Tibial artery (tissue), 4 donors: ENCODE measurements at regions not wholly inside any gene's neighbourhood (a gene's known extent, or its start where the extent isn't known, plus 50 kb on each side); places are given as distances from the start of the nearest gene placed in this dataset.
"Not testable (repeated sequence)": the region's sequence is repeated elsewhere in the genome, so short reads cannot be mapped to it uniquely, and the experiment has no call there.

ENCODE experiments used
- DNase-seq, 2 donors: peaks; one replicate each; pipeline ENCODE4 v3.0.0-alpha.2; 2019
- H3K27ac ChIP-seq, 2 donors: fragments of 200-600 bp; sonication (generic) in 1 of 2; 1 replicate in 1 of 2; 2 replicates in 1 of 2; pipeline ENCODE4 v1.5.1; 2018 to 2019; ENCODE audit warnings: mild to moderate bottlenecking in 1 of 2
- H3K27me3 ChIP-seq, 2 donors: fragments of 200-600 bp; sonication (generic) in 1 of 2; one replicate each; pipeline versions ENCODE4 v1.5.1 to v1.6.0; 2016 to 2019
- H3K36me3 ChIP-seq, 3 donors: fragments of 200-600 bp; sonication (generic) in 2 of 3; one replicate each; pipeline ENCODE4 v1.5.1; 2016 to 2019; ENCODE audit warnings: mild to moderate bottlenecking in 2 of 3
- H3K4me1 ChIP-seq, 4 donors: fragments of 200-600 bp; sonication (generic) in 2 of 4; 1 replicate in 3 of 4; 2 replicates in 1 of 4; pipeline ENCODE4 v1.5.1; 2016 to 2019
- H3K4me3 ChIP-seq, 2 donors: fragments of 200-600 bp; sonication (generic) in 1 of 2; 1 replicate in 1 of 2; 2 replicates in 1 of 2; pipeline ENCODE4 v1.5.1; 2018 to 2019; ENCODE audit warnings: mild to moderate bottlenecking in 2 of 2
- H3K9me3 ChIP-seq, 3 donors: fragments of 200-600 bp; sonication (generic) in 1 of 3; one replicate each; pipeline ENCODE4 v1.5.1; 2016 to 2019
- CTCF ChIP-seq, 2 experiments: fragments of 200-600 bp in 1 of 2; fragments of 450-650 bp in 1 of 2; IDR thresholded peaks; one replicate each; pipeline ENCODE4 v1.5.1; 2017 to 2019; ENCODE audit warnings: antibody characterized with exemption in 2 of 2, mild to moderate bottlenecking in 1 of 2, moderate library complexity in 1 of 2
- intact Hi-C: fragments of 100-400 bp; cut with DNase I; formaldehyde crosslinking; loops from one replicate; pipeline ENCODE4 v1.15.0; 2023; ENCODE audit warnings: low total_unique reads

- DNase-seq, result no peak
- intact Hi-C loops, result no loop called here
- Histone ChIP-seq H3K36me3 (no peaks in the 10 kb centered on the region), H3K4me1 (no peaks in the 10 kb centered on the region), H3K27ac (no peak overlapping the region), H3K4me3 (no peak overlapping the region), H3K27me3 (no peaks in the 10 kb centered on the region), H3K9me3 (no peaks in the 10 kb centered on the region)
- no peak for TF ChIP-seq CTCF (IDR thresholded peaks at IDR 0.05)
Observed at GRCh38 chr9:15068261-15068660, 158.0 kb upstream of the FREM1 start.

GRCh38 chr9:15059003-15059402, 148.8 kb upstream of the FREM1 start:
- H3K36me3 ChIP-seq, result no peaks in the 10 kb centered on the region
- intact Hi-C loops, result no loop called here
- no peak overlapping the region for H3K27ac ChIP-seq
- no peak overlapping the region for H3K4me3 ChIP-seq
- TF ChIP-seq CTCF (IDR thresholded peaks at IDR 0.05), result no peak
- H3K4me1 ChIP-seq, result no peaks in the 10 kb centered on the region
- H3K27me3 ChIP-seq, result no peaks in the 10 kb centered on the region
- no peaks in the 10 kb centered on the region for H3K9me3 ChIP-seq
- DNase-seq, result no peak

GRCh38 chr9:15058236-15058635, 148.0 kb upstream of the FREM1 start:
- no peaks in the 10 kb centered on the region for H3K4me1 ChIP-seq
- no peak for TF ChIP-seq CTCF (IDR thresholded peaks at IDR 0.05)
- intact Hi-C loops, result no loop called here

GRCh38 chr9:15055284-15055683, 145.1 kb upstream of the FREM1 start:
- DNase-seq, H3K4me1 ChIP-seq, H3K9me3 ChIP-seq, H3K4me3 ChIP-seq, H3K27ac ChIP-seq, H3K27me3 ChIP-seq, H3K36me3 ChIP-seq, intact Hi-C loops: not testable (repeated sequence)

More at GRCh38 chr9:15058236-15058635, 148.0 kb upstream of the FREM1 start:
- DNase-seq, result no peak
- H3K27ac ChIP-seq, result no peak overlapping the region
- H3K4me3 ChIP-seq, result no peak overlapping the region
- H3K27me3 ChIP-seq, result no peaks in the 10 kb centered on the region
- H3K36me3 ChIP-seq, result no peaks in the 10 kb centered on the region
- no peaks in the 10 kb centered on the region for H3K9me3 ChIP-seq

- H3K4me1 ChIP-seq, result no peaks in the 10 kb centered on the region
Observed at GRCh38 chr9:15048772-15049171, 138.5 kb upstream of the FREM1 start.

GRCh38 chr9:15047028-15047551, 136.9 kb upstream of the FREM1 start:
- Histone ChIP-seq H3K4me3 (no peak overlapping the region), H3K27me3 (no peaks in the 10 kb centered on the region), H3K36me3 (no peaks in the 10 kb centered on the region), H3K27ac (no peak overlapping the region), H3K9me3 (no peaks in the 10 kb centered on the region), H3K4me1 (no peaks in the 10 kb centered on the region)
- TF ChIP-seq CTCF (IDR thresholded peaks at IDR 0.05), result no peak
- DNase-seq, result no peak
- intact Hi-C loops, result no loop called here

More at GRCh38 chr9:15048772-15049171, 138.5 kb upstream of the FREM1 start:
- no peak for DNase-seq
- H3K4me3 ChIP-seq, result no peak overlapping the region
- no peaks in the 10 kb centered on the region for H3K9me3 ChIP-seq
- H3K36me3 ChIP-seq, result no peaks in the 10 kb centered on the region
- no peaks in the 10 kb centered on the region for H3K27me3 ChIP-seq
- H3K27ac ChIP-seq, result no peak overlapping the region
- intact Hi-C loops, result no loop called here
- TF ChIP-seq CTCF (IDR thresholded peaks at IDR 0.05), result no peak
